HL-60 (cell line): ENCODE measurements at regions not wholly inside any gene's neighbourhood (a gene's known extent, or its start where the extent isn't known, plus 50 kb on each side); places are given as distances from the start of the nearest gene placed in this dataset.

Experiments used
- DNase-seq, 2 experiments: peaks; one replicate each; pipeline ENCODE4 v3.0.0-alpha.2; 2010 to 2020; ENCODE audit warnings: low read depth in 1 of 2, low spot score in 1 of 2
- H3K27ac ChIP-seq: fragments of 250-450 bp; sonication (Bioruptor Pico); replicated peaks from 2 replicates; pipeline ENCODE4 v1.5.1; 2020; ENCODE audit warnings: mild to moderate bottlenecking, moderate library complexity
- H3K27me3 ChIP-seq: fragments of 250-450 bp; sonication (Bioruptor Pico); 2 replicates; pipeline ENCODE4 v1.5.1; 2021; ENCODE audit warnings: mild to moderate bottlenecking, moderate library complexity; ENCODE audit not compliant: insufficient read depth, poor library complexity, severe bottlenecking
- H3K4me3 ChIP-seq: replicated peaks from 2 replicates; pipeline ENCODE4 v1.5.1; 2011; ENCODE audit warnings: mild to moderate bottlenecking, control low read depth, low read length; ENCODE audit not compliant: insufficient read depth
- GABPA ChIP-seq: IDR thresholded peaks from 2 replicates; pipeline ENCODE4 v1.6.1; 2012; ENCODE audit warnings: low read depth
- POLR2AphosphoS5 ChIP-seq: IDR thresholded peaks from 2 replicates; pipeline ENCODE4 v1.6.1; 2012; ENCODE audit warnings: low read depth
- SPI1 ChIP-seq: IDR thresholded peaks from 2 replicates; pipeline ENCODE4 v1.6.1; 2012; ENCODE audit warnings: low read depth, mild to moderate bottlenecking, borderline replicate concordance
- TF ChIP-seq, protein P1 (sequence below): IDR thresholded peaks from 2 replicates; pipeline ENCODE4 v1.6.1; 2012; ENCODE audit warnings: low read depth; ENCODE audit not compliant: insufficient replicate concordance
- TF ChIP-seq, protein P2 (sequence below): IDR thresholded peaks from one replicate; pipeline ENCODE4 v1.5.1; 2011; ENCODE audit warnings: low read length, control low read depth, inconsistent platforms; ENCODE audit not compliant: insufficient read depth

- H3K27ac ChIP-seq: no peak overlapping the region
- H3K4me3 ChIP-seq: no peak overlapping the region
- TF ChIP-seq, protein P1, sequence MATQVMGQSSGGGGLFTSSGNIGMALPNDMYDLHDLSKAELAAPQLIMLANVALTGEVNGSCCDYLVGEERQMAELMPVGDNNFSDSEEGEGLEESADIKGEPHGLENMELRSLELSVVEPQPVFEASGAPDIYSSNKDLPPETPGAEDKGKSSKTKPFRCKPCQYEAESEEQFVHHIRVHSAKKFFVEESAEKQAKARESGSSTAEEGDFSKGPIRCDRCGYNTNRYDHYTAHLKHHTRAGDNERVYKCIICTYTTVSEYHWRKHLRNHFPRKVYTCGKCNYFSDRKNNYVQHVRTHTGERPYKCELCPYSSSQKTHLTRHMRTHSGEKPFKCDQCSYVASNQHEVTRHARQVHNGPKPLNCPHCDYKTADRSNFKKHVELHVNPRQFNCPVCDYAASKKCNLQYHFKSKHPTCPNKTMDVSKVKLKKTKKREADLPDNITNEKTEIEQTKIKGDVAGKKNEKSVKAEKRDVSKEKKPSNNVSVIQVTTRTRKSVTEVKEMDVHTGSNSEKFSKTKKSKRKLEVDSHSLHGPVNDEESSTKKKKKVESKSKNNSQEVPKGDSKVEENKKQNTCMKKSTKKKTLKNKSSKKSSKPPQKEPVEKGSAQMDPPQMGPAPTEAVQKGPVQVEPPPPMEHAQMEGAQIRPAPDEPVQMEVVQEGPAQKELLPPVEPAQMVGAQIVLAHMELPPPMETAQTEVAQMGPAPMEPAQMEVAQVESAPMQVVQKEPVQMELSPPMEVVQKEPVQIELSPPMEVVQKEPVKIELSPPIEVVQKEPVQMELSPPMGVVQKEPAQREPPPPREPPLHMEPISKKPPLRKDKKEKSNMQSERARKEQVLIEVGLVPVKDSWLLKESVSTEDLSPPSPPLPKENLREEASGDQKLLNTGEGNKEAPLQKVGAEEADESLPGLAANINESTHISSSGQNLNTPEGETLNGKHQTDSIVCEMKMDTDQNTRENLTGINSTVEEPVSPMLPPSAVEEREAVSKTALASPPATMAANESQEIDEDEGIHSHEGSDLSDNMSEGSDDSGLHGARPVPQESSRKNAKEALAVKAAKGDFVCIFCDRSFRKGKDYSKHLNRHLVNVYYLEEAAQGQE: no peak
- no peak for TF ChIP-seq GABPA
- TF ChIP-seq POLR2AphosphoS5: no peak
- TF ChIP-seq SPI1: no peak
- TF ChIP-seq, protein P2, sequence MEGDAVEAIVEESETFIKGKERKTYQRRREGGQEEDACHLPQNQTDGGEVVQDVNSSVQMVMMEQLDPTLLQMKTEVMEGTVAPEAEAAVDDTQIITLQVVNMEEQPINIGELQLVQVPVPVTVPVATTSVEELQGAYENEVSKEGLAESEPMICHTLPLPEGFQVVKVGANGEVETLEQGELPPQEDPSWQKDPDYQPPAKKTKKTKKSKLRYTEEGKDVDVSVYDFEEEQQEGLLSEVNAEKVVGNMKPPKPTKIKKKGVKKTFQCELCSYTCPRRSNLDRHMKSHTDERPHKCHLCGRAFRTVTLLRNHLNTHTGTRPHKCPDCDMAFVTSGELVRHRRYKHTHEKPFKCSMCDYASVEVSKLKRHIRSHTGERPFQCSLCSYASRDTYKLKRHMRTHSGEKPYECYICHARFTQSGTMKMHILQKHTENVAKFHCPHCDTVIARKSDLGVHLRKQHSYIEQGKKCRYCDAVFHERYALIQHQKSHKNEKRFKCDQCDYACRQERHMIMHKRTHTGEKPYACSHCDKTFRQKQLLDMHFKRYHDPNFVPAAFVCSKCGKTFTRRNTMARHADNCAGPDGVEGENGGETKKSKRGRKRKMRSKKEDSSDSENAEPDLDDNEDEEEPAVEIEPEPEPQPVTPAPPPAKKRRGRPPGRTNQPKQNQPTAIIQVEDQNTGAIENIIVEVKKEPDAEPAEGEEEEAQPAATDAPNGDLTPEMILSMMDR: no peak
- H3K27me3 ChIP-seq: no peaks in the 10 kb centered on the region
- DNase-seq: no peak
Measured at GRCh38 chr2:52144590-52144989, 1112.7 kb upstream of the NRXN1 start.

DNA sequence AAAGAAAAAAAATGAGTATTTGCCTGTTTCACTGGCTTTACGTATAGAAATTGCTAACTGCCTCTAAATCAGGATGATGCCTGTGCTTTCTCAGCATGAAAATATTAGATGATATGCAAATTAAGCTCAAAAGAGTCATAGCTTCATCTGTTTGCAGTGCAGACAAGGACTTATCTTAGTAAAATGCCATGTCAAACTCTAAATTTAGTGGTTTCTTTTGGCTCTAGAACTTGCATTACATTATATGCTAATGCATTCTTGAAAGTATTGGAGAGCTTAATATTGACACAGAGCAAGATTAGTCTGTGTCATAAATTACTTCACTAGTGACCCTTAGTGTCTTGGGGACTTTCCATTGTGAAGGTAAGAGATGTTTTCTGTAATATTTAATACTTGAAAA, 1109.1 kb upstream of the NRXN1 start:
- DNase-seq: no peak
- Histone ChIP-seq H3K27ac (no peak overlapping the region), H3K27me3 (no peaks in the 10 kb centered on the region), H3K4me3 (no peak overlapping the region)
- TF ChIP-seq POLR2AphosphoS5 (no peak), GABPA (no peak), SPI1 (no peak)
- TF ChIP-seq, protein P2: no peak

GRCh38 chr2:52139241-52139640, 1107.3 kb upstream of the NRXN1 start:
- no peaks in the 10 kb centered on the region for H3K27me3 ChIP-seq

More at GRCh38 chr2:52139241-52139640, 1107.3 kb upstream of the NRXN1 start:
- TF ChIP-seq POLR2AphosphoS5 (no peak), SPI1 (no peak), GABPA (no peak)
- TF ChIP-seq, protein P2: no peak
- TF ChIP-seq, protein P1: no peak
- no peak for DNase-seq
- Histone ChIP-seq H3K27ac (no peak overlapping the region), H3K4me3 (no peak overlapping the region)
